ENCODE measurements at regions not wholly inside any gene's neighbourhood (a gene's known extent, or its start where the extent isn't known, plus 50 kb on each side); places are given as distances from the start of the nearest gene placed in this dataset.

GRCh38 chr9:81499594-81499993 lies 189.8 kb downstream of the TLE1 start:
- WGBS (ENCODE audit: low lambda C conversion rate, missing lambda C conversion rate), result 82% methylated on average over 2 of the region's 2 CpGs
- TF ChIP-seq EZH2phosphoT487 (IDR thresholded peaks at IDR 0.05; ENCODE audit: low read depth, severe bottlenecking, unreplicated experiment), result no peak
- no peak for TF ChIP-seq CTCF (IDR thresholded peaks at IDR 0.05; ENCODE audit: poor library complexity)
- TF ChIP-seq EZH2 (IDR thresholded peaks at IDR 0.05; ENCODE audit: borderline replicate concordance), result no peak

GRCh38 chr9:81499021-81499454 lies 190.3 kb downstream of the TLE1 start:
- WGBS (ENCODE audit: low lambda C conversion rate, missing lambda C conversion rate), result 36% methylated on average over 6 of the region's 6 CpGs
- no peaks in the 10 kb centered on the region for H3K9me3 ChIP-seq (ENCODE audit: low read depth)
- no peaks in the 10 kb centered on the region for H3K4me1 ChIP-seq (ENCODE audit: insufficient read depth)
- H4K20me1 ChIP-seq (ENCODE audit: insufficient read depth, poor library complexity, severe bottlenecking), result no peaks in the 10 kb centered on the region
- no peaks in the 10 kb centered on the region for H3K36me3 ChIP-seq (replicated peaks; ENCODE audit: insufficient read depth, low read depth)
- H2AFZ ChIP-seq, result no peak overlapping the region
- DNase-seq (ENCODE audit: low spot score), result peak; percentile 19
- H3K9me2 ChIP-seq (replicated peaks; ENCODE audit: insufficient read depth), result no peaks in the 10 kb centered on the region
- no peaks in the 10 kb centered on the region for H3K27me3 ChIP-seq
- H3K4me2 ChIP-seq, result peak overlapping the region; percentile 38
- TF ChIP-seq CTCF (IDR thresholded peaks at IDR 0.05; ENCODE audit: poor library complexity) (no peak), EZH2 (IDR thresholded peaks at IDR 0.05; ENCODE audit: borderline replicate concordance) (no peak), EZH2phosphoT487 (IDR thresholded peaks at IDR 0.05; ENCODE audit: low read depth, severe bottlenecking, unreplicated experiment) (no peak)
- peak overlapping the region; percentile 43 for H3K27ac ChIP-seq
- H3K79me2 ChIP-seq, result no peaks in the 10 kb centered on the region
- no peak overlapping the region for H3K4me3 ChIP-seq

More at GRCh38 chr9:81499594-81499993, 189.8 kb downstream of the TLE1 start:
- Histone ChIP-seq H3K79me2 (no peaks in the 10 kb centered on the region), H3K27ac (peak overlapping the region; percentile 43), H3K4me2 (no peak overlapping the region), H3K9me2 (replicated peaks; ENCODE audit: insufficient read depth) (no peaks in the 10 kb centered on the region), H3K4me1 (ENCODE audit: insufficient read depth) (no peaks in the 10 kb centered on the region), H3K9me3 (ENCODE audit: low read depth) (no peaks in the 10 kb centered on the region), H4K20me1 (ENCODE audit: insufficient read depth, poor library complexity, severe bottlenecking) (no peaks in the 10 kb centered on the region), H3K4me3 (no peak overlapping the region), H2AFZ (no peak overlapping the region), H3K27me3 (no peaks in the 10 kb centered on the region), H3K36me3 (replicated peaks; ENCODE audit: insufficient read depth, low read depth) (no peaks in the 10 kb centered on the region)
- no peak for DNase-seq (ENCODE audit: low spot score)

GRCh38 chr9:81498576-81498975 lies 190.8 kb downstream of the TLE1 start:
- no peaks in the 10 kb centered on the region for H4K20me1 ChIP-seq (ENCODE audit: insufficient read depth, poor library complexity, severe bottlenecking)
- no peaks in the 10 kb centered on the region for H3K27me3 ChIP-seq
- H3K27ac ChIP-seq, result peak overlapping the region; percentile 27
- no peak for TF ChIP-seq EZH2phosphoT487 (IDR thresholded peaks at IDR 0.05; ENCODE audit: low read depth, severe bottlenecking, unreplicated experiment)
- TF ChIP-seq CTCF (IDR thresholded peaks at IDR 0.05; ENCODE audit: poor library complexity), result no peak
- TF ChIP-seq EZH2 (IDR thresholded peaks at IDR 0.05; ENCODE audit: borderline replicate concordance), result no peak
- no peak for DNase-seq (ENCODE audit: low spot score)
- H3K4me2 ChIP-seq, result peak overlapping the region; percentile 38
- H3K4me3 ChIP-seq, result no peak overlapping the region
- no peaks in the 10 kb centered on the region for H3K36me3 ChIP-seq (replicated peaks; ENCODE audit: insufficient read depth, low read depth)
- H3K79me2 ChIP-seq, result no peaks in the 10 kb centered on the region
- no peaks in the 10 kb centered on the region for H3K9me3 ChIP-seq (ENCODE audit: low read depth)
- no peaks in the 10 kb centered on the region for H3K9me2 ChIP-seq (replicated peaks; ENCODE audit: insufficient read depth)
- H2AFZ ChIP-seq, result no peak overlapping the region
- WGBS (ENCODE audit: low lambda C conversion rate, missing lambda C conversion rate), result 49% methylated on average over 5 of the region's 5 CpGs
- H3K4me1 ChIP-seq (ENCODE audit: insufficient read depth), result no peaks in the 10 kb centered on the region

- TF ChIP-seq EZH2phosphoT487 (IDR thresholded peaks at IDR 0.05; ENCODE audit: low read depth, severe bottlenecking, unreplicated experiment) (no peak), CTCF (IDR thresholded peaks at IDR 0.05; ENCODE audit: poor library complexity) (no peak), EZH2 (IDR thresholded peaks at IDR 0.05; ENCODE audit: borderline replicate concordance) (no peak)
- Histone ChIP-seq H3K79me2 (no peaks in the 10 kb centered on the region), H3K27ac (no peak overlapping the region), H3K4me1 (ENCODE audit: insufficient read depth) (peaks cover 10% of the 10 kb centered on the region), H3K4me3 (no peak overlapping the region), H2AFZ (no peak overlapping the region), H3K4me2 (no peak overlapping the region), H3K9me2 (replicated peaks; ENCODE audit: insufficient read depth) (no peaks in the 10 kb centered on the region), H3K27me3 (no peaks in the 10 kb centered on the region), H3K36me3 (replicated peaks; ENCODE audit: insufficient read depth, low read depth) (no peaks in the 10 kb centered on the region), H3K9me3 (ENCODE audit: low read depth) (no peaks in the 10 kb centered on the region), H4K20me1 (ENCODE audit: insufficient read depth, poor library complexity, severe bottlenecking) (no peaks in the 10 kb centered on the region)
- peak; percentile 8 for DNase-seq (ENCODE audit: low spot score)
- 33% methylated on average over 1 of the region's 1 CpG for WGBS (ENCODE audit: low lambda C conversion rate, missing lambda C conversion rate)
Observed at GRCh38 chr9:81497091-81497490, 192.3 kb downstream of the TLE1 start.

Measured in hepatocyte (in vitro differentiated cells).